SK-N-SH (cell line): ENCODE measurements at regions not wholly inside any gene's neighbourhood (a gene's known extent, or its start where the extent isn't known, plus 50 kb on each side); places are given as distances from the start of the nearest gene placed in this dataset.

Experiments
- CTCF ChIA-PET: fragments of 300-600, 350-600 bp; formaldehyde crosslinking; extraction: SDS; loops from one replicate; lab custom pipeline; 2021; lab: Yijun Ruan, JAX
- POLR2A ChIA-PET: fragments of 350-600 bp; sonication (Branson Sonifier 250); formaldehyde crosslinking; extraction: SDS; loops from one replicate; lab custom pipeline; 2020; ENCODE audit warnings: antibody characterized with exemption, inconsistent platforms; lab: Yijun Ruan, JAX
- DNase-seq: peaks from one replicate; pipeline ENCODE4 v3.0.0; 2012
- H2AFZ ChIP-seq: fragments of 200-600 bp; sonication (generic); 2 replicates; pipeline ENCODE4 v1.8.1; 2016; ENCODE audit warnings: antibody characterized with exemption, mild to moderate bottlenecking, low read depth
- H3F3A ChIP-seq: fragments of 200-600 bp; sonication (generic); replicated peaks from 2 replicates; pipeline ENCODE3; 2016; ENCODE audit warnings: antibody characterized with exemption, mild to moderate bottlenecking; ENCODE audit not compliant: insufficient read depth
- H3K27ac ChIP-seq, 2 experiments: fragments of 200-500 bp in 1 of 2; fragments of 200-600 bp in 1 of 2; sonication (Bioruptor generic) in 1 of 2; sonication (generic), shearing (Covaris generic) in 1 of 2; 2 replicates each; pipeline versions ENCODE4 v1.5.1 to v1.6.1; 2014 to 2016; ENCODE audit warnings: low read depth in 2 of 2, inconsistent platforms in 1 of 2, low read length in 1 of 2, mild to moderate bottlenecking in 1 of 2, mixed read lengths in 1 of 2
- H3K27me3 ChIP-seq: fragments of 200-600 bp; sonication (generic), shearing (Covaris generic); 2 replicates; pipeline ENCODE4 v1.6.1; 2016; ENCODE audit warnings: mixed run types; ENCODE audit not compliant: insufficient read depth
- H3K36me3 ChIP-seq, 2 experiments: fragments of 200-500 bp in 1 of 2; fragments of 200-600 bp in 1 of 2; sonication (Bioruptor generic) in 1 of 2; sonication (generic) in 1 of 2; replicated peaks in 1 of 2; 2 replicates each; pipeline versions ENCODE3 to v1.5.1; 2014 to 2016; ENCODE audit warnings: low read length in 1 of 2, mild to moderate bottlenecking in 1 of 2; ENCODE audit not compliant: insufficient read depth in 2 of 2, control insufficient read depth in 1 of 2
- H3K4me1 ChIP-seq, 2 experiments: fragments of 200-500 bp in 1 of 2; fragments of 200-600 bp in 1 of 2; sonication (Bioruptor generic) in 1 of 2; sonication (generic), shearing (Covaris generic) in 1 of 2; 2 replicates each; pipeline versions ENCODE4 v1.5.1 to v1.6.1; 2014 to 2016; ENCODE audit warnings: low read depth in 1 of 2, low read length in 1 of 2, mixed run types in 1 of 2; ENCODE audit not compliant: insufficient read depth in 2 of 2, control insufficient read depth in 1 of 2
- H3K4me2 ChIP-seq: fragments of 200-600 bp; sonication (generic), shearing (Covaris generic); 2 replicates; pipeline ENCODE4 v1.6.1; 2017; ENCODE audit warnings: mixed run types
- H3K4me3 ChIP-seq, 2 experiments: fragments of 200-500 bp in 1 of 2; fragments of 200-600 bp in 1 of 2; sonication (Bioruptor generic) in 1 of 2; sonication (generic), shearing (Covaris generic) in 1 of 2; 2 replicates each; pipeline versions ENCODE4 v1.5.1 to v1.8.1; 2014 to 2016; ENCODE audit warnings: low read depth in 2 of 2, inconsistent platforms in 1 of 2, low read length in 1 of 2, mild to moderate bottlenecking in 1 of 2, mixed read lengths in 1 of 2, moderate library complexity in 1 of 2
- H3K79me2 ChIP-seq: fragments of 200-600 bp; sonication (generic); 2 replicates; pipeline ENCODE4 v1.8.1; 2017; ENCODE audit warnings: mild to moderate bottlenecking; ENCODE audit not compliant: insufficient read depth
- H3K9ac ChIP-seq: fragments of 200-600 bp; sonication (generic); 2 replicates; pipeline ENCODE4 v1.6.1; 2017; ENCODE audit warnings: mixed run types
- H3K9me2 ChIP-seq: fragments of 200-600 bp; sonication (generic); 2 replicates; pipeline ENCODE4 v1.6.1; 2017; ENCODE audit warnings: mixed run types
- H3K9me3 ChIP-seq: fragments of 200-600 bp; sonication (generic); 2 replicates; pipeline ENCODE4 v1.6.1; 2017; ENCODE audit warnings: mixed run types, mild to moderate bottlenecking, moderate library complexity
- H4K20me1 ChIP-seq: fragments of 200-600 bp; sonication (generic); 2 replicates; pipeline ENCODE4 v1.6.1; 2017; ENCODE audit warnings: mild to moderate bottlenecking, mixed run types; ENCODE audit not compliant: insufficient read depth
- CHD2 ChIP-seq: fragments of 150-350 bp; IDR thresholded peaks from 2 replicates; pipeline ENCODE4 v1.6.1; 2018; ENCODE audit warnings: low read length; ENCODE audit not compliant: partially characterized antibody
- EP300 ChIP-seq, 2 experiments: IDR thresholded peaks; 2 replicates each; pipeline versions ENCODE4 v1.4.0 to v1.6.1; 2012; ENCODE audit warnings: borderline replicate concordance in 1 of 2, low read depth in 1 of 2, low read length in 1 of 2
- EZH2phosphoT487 ChIP-seq: fragments of 200-600 bp; sonication (generic); IDR thresholded peaks from 2 replicates; pipeline ENCODE4 v1.6.1; 2017; ENCODE audit warnings: low read depth, mixed run types, mild to moderate bottlenecking, antibody characterized with exemption, moderate library complexity, borderline replicate concordance
- FOXJ3 ChIP-seq: sonication (generic); formaldehyde crosslinking; IDR thresholded peaks from 2 replicates; pipeline ENCODE4 v1.5.1; 2020; ENCODE audit warnings: mild to moderate bottlenecking, missing genetic modification reagents
- GABPA ChIP-seq: IDR thresholded peaks from 2 replicates; pipeline ENCODE4 v1.4.0; 2012; ENCODE audit warnings: low read depth, mild to moderate bottlenecking
- JUND ChIP-seq: IDR thresholded peaks from 2 replicates; pipeline ENCODE4 v1.4.0; 2012
- MAX ChIP-seq: IDR thresholded peaks from 2 replicates; pipeline ENCODE4 v1.4.0; 2012; ENCODE audit warnings: low read depth
- MXI1 ChIP-seq: IDR thresholded peaks from 2 replicates; pipeline ENCODE4 v1.6.1; 2012; ENCODE audit warnings: mild to moderate bottlenecking, low read depth, low read length, improper control_type of control experiment
- NRF1 ChIP-seq: IDR thresholded peaks from 2 replicates; pipeline ENCODE4 v1.6.1; 2012; ENCODE audit warnings: low read depth, mild to moderate bottlenecking, low read length
- RAD21 ChIP-seq: IDR thresholded peaks from 2 replicates; pipeline ENCODE4 v1.6.1; 2012; ENCODE audit warnings: mild to moderate bottlenecking, low read length
- REST ChIP-seq: IDR thresholded peaks from 2 replicates; pipeline ENCODE4 v1.6.1; 2012; ENCODE audit warnings: mild to moderate bottlenecking, low read depth, low read length, moderate library complexity
- USF2 ChIP-seq: fragments of 150-350 bp; IDR thresholded peaks from 2 replicates; pipeline ENCODE4 v1.6.1; 2017; ENCODE audit warnings: antibody characterized with exemption, low read length, low read depth, borderline replicate concordance
- YY1 ChIP-seq: IDR thresholded peaks from 2 replicates; pipeline ENCODE4 v1.4.0; 2012; ENCODE audit warnings: low read depth, mild to moderate bottlenecking
- ZBTB33 ChIP-seq: IDR thresholded peaks from 2 replicates; pipeline ENCODE4 v1.4.0; 2012; ENCODE audit warnings: low read depth, borderline replicate concordance
- WGBS: methylation state at CpG from one replicate; pipeline ENCODE4 v1.1.6; 2017; ENCODE audit warnings: low lambda C conversion rate; 5-methylcytosine and 5-hydroxymethylcytosine counted together

- Histone ChIP-seq H3K9me2 (no peaks in the 10 kb centered on the region), H3K4me3 (no peak overlapping the region), H3K27ac (no peak overlapping the region), H4K20me1 (no peaks in the 10 kb centered on the region), H3F3A (no peaks in the 10 kb centered on the region), H3K9me3 (no peaks in the 10 kb centered on the region; the same call in 1 of the 2 replicates), H3K9ac (no peak overlapping the region), H3K27me3 (no peaks in the 10 kb centered on the region), H2AFZ (no peak overlapping the region), H3K4me1 (no peaks in the 10 kb centered on the region), H3K36me3 (no peaks in the 10 kb centered on the region), H3K79me2 (no peaks in the 10 kb centered on the region), H3K4me2 (no peak overlapping the region)
- CTCF ChIA-PET, result no interaction called here
- DNase-seq, result no peak
- POLR2A ChIA-PET, result no interaction called here
- no peak for TF ChIP-seq GABPA
- WGBS, result 6% methylated on average over 2 of the region's 2 CpGs
These were observed 1082.3 kb downstream of the SUCLG1 start for GRCh38 chr2:83376731-83377130.

- Histone ChIP-seq H2AFZ (peak overlapping the region; percentile 29; the same call in 1 of the 2 replicates), H4K20me1 (no peaks in the 10 kb centered on the region), H3K36me3 (no peaks in the 10 kb centered on the region), H3F3A (no peaks in the 10 kb centered on the region), H3K4me1 (no peaks in the 10 kb centered on the region), H3K27me3 (no peaks in the 10 kb centered on the region), H3K4me2 (no peak overlapping the region), H3K9me2 (no peaks in the 10 kb centered on the region; the same call in 1 of the 2 replicates), H3K9ac (no peak overlapping the region), H3K27ac (no peak overlapping the region), H3K9me3 (no peaks in the 10 kb centered on the region), H3K4me3 (no peak overlapping the region), H3K79me2 (no peaks in the 10 kb centered on the region)
- POLR2A ChIA-PET, result no interaction called here
- WGBS, result 9% methylated on average over 2 of the region's 2 CpGs
- CTCF ChIA-PET, result no interaction called here
- no peak for TF ChIP-seq RAD21
- DNase-seq, result no peak
These were observed 1088.7 kb downstream of the SUCLG1 start for GRCh38 chr2:83370419-83370762.

- Histone ChIP-seq H3K4me3 (no peak overlapping the region), H3F3A (no peaks in the 10 kb centered on the region), H3K27ac (no peak overlapping the region), H3K9me3 (no peaks in the 10 kb centered on the region), H3K27me3 (no peaks in the 10 kb centered on the region), H2AFZ (no peak overlapping the region), H3K4me1 (no peaks in the 10 kb centered on the region), H3K4me2 (no peak overlapping the region), H3K36me3 (no peaks in the 10 kb centered on the region), H3K79me2 (no peaks in the 10 kb centered on the region), H3K9me2 (no peaks in the 10 kb centered on the region; the same call in 1 of the 2 replicates), H4K20me1 (no peaks in the 10 kb centered on the region), H3K9ac (no peak overlapping the region)
- DNase-seq, result no peak
- POLR2A ChIA-PET, result no interaction called here
- WGBS, result 25% methylated on average over 6 of the region's 6 CpGs
- CTCF ChIA-PET, result no interaction called here
- TF ChIP-seq JUND (no peak), MAX (no peak), USF2 (no peak), YY1 (no peak), REST (no peak), MXI1 (no peak), ZBTB33 (no peak), EP300 (IDR thresholded peaks at IDR 0.05; ENCODE audit: borderline replicate concordance in 1 of 2, low read depth in 1 of 2, low read length in 1 of 2) (no peak), CHD2 (no peak), EZH2phosphoT487 (no peak), RAD21 (no peak), NRF1 (no peak), FOXJ3 (CRISPR knock-in tag) (no peak)
These were observed 1089.3 kb downstream of the SUCLG1 start for GRCh38 chr2:83369601-83370418.
